ENCODE measurements at regions not wholly inside any gene's neighbourhood (a gene's known extent, or its start where the extent isn't known, plus 50 kb on each side); places are given as distances from the start of the nearest gene placed in this dataset.

- no peak for DNase-seq
- Mint-ChIP-seq H3K4me3 (no peak overlapping the region), H3K4me1 (no peaks in the 10 kb centered on the region), H3K36me3 (peaks cover 0 to 4% (median 0%) of the 10 kb centered on the region in 3 donors), H3K27me3 (ENCODE audit: low read depth in 3 of 3) (no peaks in the 10 kb centered on the region), H3K27ac (peak overlapping the region in 1 of 6 donors; percentile 63), H3K9me3 (no peaks in the 10 kb centered on the region)
Observed at GRCh38 chr16:11462861-11463260, 117.6 kb downstream of the RMI2 start.

- Mint-ChIP-seq H3K9me3 (no peaks in the 10 kb centered on the region), H3K36me3 (peaks cover 0 to 4% (median 0%) of the 10 kb centered on the region in 3 donors), H3K4me3 (no peak overlapping the region), H3K27ac (no peak overlapping the region), H3K27me3 (ENCODE audit: low read depth in 3 of 3) (peaks cover 0 to 2% (median 0%) of the 10 kb centered on the region in 3 donors), H3K4me1 (no peaks in the 10 kb centered on the region)
- no peak for DNase-seq
Observed at GRCh38 chr16:11464241-11464640, 119.0 kb downstream of the RMI2 start.

- no peak for DNase-seq
- H3K27ac Mint-ChIP-seq = no peak overlapping the region
- no peaks in the 10 kb centered on the region for H3K9me3 Mint-ChIP-seq
- peaks cover 0 to 4% (median 4%) of the 10 kb centered on the region in 3 donors for H3K36me3 Mint-ChIP-seq
- peaks cover 0 to 6% (median 0%) of the 10 kb centered on the region in 3 donors for H3K27me3 Mint-ChIP-seq (ENCODE audit: low read depth in 3 of 3)
- H3K4me3 Mint-ChIP-seq = no peak overlapping the region
- H3K4me1 Mint-ChIP-seq = no peaks in the 10 kb centered on the region
Observed at GRCh38 chr16:11465675-11466074, 120.4 kb downstream of the RMI2 start.

- DNase-seq = no peak
- Mint-ChIP-seq H3K27me3 (ENCODE audit: low read depth in 3 of 3) (peaks cover 0 to 6% (median 0%) of the 10 kb centered on the region in 3 donors), H3K9me3 (peaks cover 0 to 1% (median 0%) of the 10 kb centered on the region in 6 donors), H3K36me3 (peaks cover 0 to 7% (median 3%) of the 10 kb centered on the region in 3 donors), H3K27ac (peak overlapping the region in 1 of 6 donors; percentile 34), H3K4me1 (no peaks in the 10 kb centered on the region), H3K4me3 (no peak overlapping the region)
Observed at GRCh38 chr16:11470676-11471415, 115.9 kb downstream of the LITAF start.

- no peak for DNase-seq
- Mint-ChIP-seq H3K27ac (no peak overlapping the region), H3K36me3 (peaks cover 0 to 13% (median 7%) of the 10 kb centered on the region in 3 donors), H3K9me3 (peaks cover 0 to 1% (median 0%) of the 10 kb centered on the region in 6 donors), H3K27me3 (ENCODE audit: low read depth in 3 of 3) (peaks cover 0 to 6% (median 0%) of the 10 kb centered on the region in 3 donors), H3K4me3 (no peak overlapping the region), H3K4me1 (no peaks in the 10 kb centered on the region)
Observed at GRCh38 chr16:11471548-11471947, 115.2 kb downstream of the LITAF start.

- H3K4me1 Mint-ChIP-seq = no peaks in the 10 kb centered on the region
Observed at GRCh38 chr16:11472410-11472809, 114.3 kb downstream of the LITAF start.

GRCh38 chr16:11472851-11473250 lies 113.9 kb downstream of the LITAF start:
- H3K9me3 Mint-ChIP-seq = peaks cover 0 to 1% (median 0%) of the 10 kb centered on the region in 6 donors
- H3K27me3 Mint-ChIP-seq (ENCODE audit: low read depth in 3 of 3) = peaks cover 0 to 6% (median 0%) of the 10 kb centered on the region in 3 donors
- H3K4me1 Mint-ChIP-seq = no peaks in the 10 kb centered on the region
- H3K36me3 Mint-ChIP-seq = peaks cover 0 to 13% (median 7%) of the 10 kb centered on the region in 3 donors
- no peak for DNase-seq
- no peak overlapping the region for H3K27ac Mint-ChIP-seq
- H3K4me3 Mint-ChIP-seq = no peak overlapping the region

More at GRCh38 chr16:11472410-11472809, 114.3 kb downstream of the LITAF start:
- Mint-ChIP-seq H3K27ac (no peak overlapping the region), H3K9me3 (peaks cover 0 to 1% (median 0%) of the 10 kb centered on the region in 6 donors), H3K4me3 (no peak overlapping the region), H3K27me3 (ENCODE audit: low read depth in 3 of 3) (peaks cover 0 to 6% (median 0%) of the 10 kb centered on the region in 3 donors), H3K36me3 (peaks cover 0 to 13% (median 7%) of the 10 kb centered on the region in 3 donors)
- no peak for DNase-seq

GRCh38 chr16:11473728-11474127 lies 113.0 kb downstream of the LITAF start:
- Mint-ChIP-seq H3K27ac (no peak overlapping the region), H3K36me3 (peaks cover 2 to 13% (median 8%) of the 10 kb centered on the region in 3 donors)

GRCh38 chr16:11474617-11475291 lies 112.0 kb downstream of the LITAF start:
- peaks cover 0 to 3% (median under 1%) of the 10 kb centered on the region in 3 donors for H3K27me3 Mint-ChIP-seq (ENCODE audit: low read depth in 3 of 3)
- H3K4me1 Mint-ChIP-seq = no peaks in the 10 kb centered on the region
- no peak overlapping the region for H3K27ac Mint-ChIP-seq
- H3K9me3 Mint-ChIP-seq = peaks cover 0 to 1% (median 0%) of the 10 kb centered on the region in 6 donors
- DNase-seq = no peak
- no peak overlapping the region for H3K4me3 Mint-ChIP-seq
- peaks cover 4 to 16% (median 13%) of the 10 kb centered on the region in 3 donors for H3K36me3 Mint-ChIP-seq

More at GRCh38 chr16:11473728-11474127, 113.0 kb downstream of the LITAF start:
- peaks cover 0 to 5% (median 0%) of the 10 kb centered on the region in 3 donors for H3K27me3 Mint-ChIP-seq (ENCODE audit: low read depth in 3 of 3)
- DNase-seq = no peak
- no peaks in the 10 kb centered on the region for H3K4me1 Mint-ChIP-seq
- H3K4me3 Mint-ChIP-seq = no peak overlapping the region
- H3K9me3 Mint-ChIP-seq = peaks cover 0 to 1% (median 0%) of the 10 kb centered on the region in 6 donors

- peak overlapping the region in 1 of 6 donors; percentile 2 for H3K27ac Mint-ChIP-seq
- no peak for DNase-seq
- no peaks in the 10 kb centered on the region for H3K4me1 Mint-ChIP-seq
- no peak overlapping the region for H3K4me3 Mint-ChIP-seq
- H3K9me3 Mint-ChIP-seq = peaks cover 0 to 5% (median under 1%) of the 10 kb centered on the region in 6 donors
- peaks cover 14 to 29% (median 16%) of the 10 kb centered on the region in 3 donors for H3K36me3 Mint-ChIP-seq
- peaks cover 0 to 4% (median 0%) of the 10 kb centered on the region in 3 donors for H3K27me3 Mint-ChIP-seq (ENCODE audit: low read depth in 3 of 3)
Observed at GRCh38 chr16:11475896-11476630, 110.7 kb downstream of the LITAF start.

GRCh38 chr16:11476676-11477075 lies 110.0 kb downstream of the LITAF start:
- H3K4me1 Mint-ChIP-seq = no peaks in the 10 kb centered on the region
- peaks cover 15 to 30% (median 16%) of the 10 kb centered on the region in 3 donors for H3K36me3 Mint-ChIP-seq
- no peak overlapping the region for H3K4me3 Mint-ChIP-seq
- H3K27me3 Mint-ChIP-seq (ENCODE audit: low read depth in 3 of 3) = peaks cover 0 to 4% (median 2%) of the 10 kb centered on the region in 3 donors
- DNase-seq = no peak
- no peak overlapping the region for H3K27ac Mint-ChIP-seq
- peaks cover 0 to 5% (median under 1%) of the 10 kb centered on the region in 6 donors for H3K9me3 Mint-ChIP-seq

GRCh38 chr16:11478431-11479119 lies 108.1 kb downstream of the LITAF start:
- Mint-ChIP-seq H3K4me1 (no peaks in the 10 kb centered on the region), H3K27me3 (ENCODE audit: low read depth in 3 of 3) (peaks cover 0 to 4% (median 3%) of the 10 kb centered on the region in 3 donors), H3K9me3 (peaks cover 0 to 11% (median 5%) of the 10 kb centered on the region in 6 donors), H3K27ac (no peak overlapping the region), H3K4me3 (no peak overlapping the region), H3K36me3 (peaks cover 23 to 48% (median 33%) of the 10 kb centered on the region in 3 donors)
- no peak for DNase-seq

- no peak for DNase-seq
- Mint-ChIP-seq H3K4me1 (no peaks in the 10 kb centered on the region), H3K4me3 (no peak overlapping the region), H3K9me3 (peaks cover 0 to 11% (median 5%) of the 10 kb centered on the region in 6 donors), H3K27ac (no peak overlapping the region), H3K36me3 (peaks cover 28 to 57% (median 42%) of the 10 kb centered on the region in 3 donors), H3K27me3 (ENCODE audit: low read depth in 3 of 3) (peaks cover 0 to 5% (median 4%) of the 10 kb centered on the region in 3 donors)
Observed at GRCh38 chr16:11479916-11480315, 106.8 kb downstream of the LITAF start.

Measured in immature natural killer cell (primary cell).